ENCODE measurements at regions not wholly inside any gene's neighbourhood (a gene's known extent, or its start where the extent isn't known, plus 50 kb on each side); places are given as distances from the start of the nearest gene placed in this dataset.

DNA sequence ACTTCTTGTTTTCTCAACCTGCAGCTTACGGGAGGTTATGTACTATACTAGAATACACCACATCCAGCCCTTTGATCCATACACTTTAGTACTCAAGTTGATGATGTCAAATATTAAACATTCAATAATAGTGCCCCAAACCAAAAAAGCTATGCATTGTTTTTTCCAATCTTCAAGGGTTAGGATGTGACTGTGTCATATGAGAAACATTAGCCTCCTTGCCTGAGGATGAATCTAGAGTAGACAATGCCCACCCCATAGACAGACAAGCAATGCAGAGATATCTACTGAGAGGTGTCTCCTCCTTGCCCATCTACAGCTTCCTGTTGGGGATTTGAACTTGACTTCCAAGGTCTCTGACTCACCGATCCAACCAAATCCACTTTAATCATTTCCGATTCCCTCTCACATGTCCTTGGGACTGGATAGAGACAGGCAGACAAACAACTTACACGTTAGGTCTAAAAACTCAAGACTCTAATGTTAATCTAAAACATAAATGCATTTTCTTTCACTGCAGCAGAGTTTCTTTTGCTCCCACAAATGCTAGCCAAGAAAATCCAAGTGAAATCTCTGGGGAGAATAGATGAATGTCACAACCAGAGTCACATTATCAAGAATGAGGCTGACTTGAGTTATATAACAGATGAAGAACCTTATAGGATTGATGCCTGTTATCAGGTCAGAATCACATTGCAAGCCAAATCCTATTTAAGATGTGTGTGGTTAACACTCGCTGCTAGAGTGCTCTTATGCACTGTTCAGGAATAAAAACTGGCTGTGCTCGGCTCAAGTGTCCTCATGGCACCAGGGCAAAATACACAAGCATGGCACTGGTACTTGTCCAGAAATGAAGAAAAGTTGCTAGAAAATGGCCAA lies 75.5 kb upstream of the TNFAIP3 start:
- CTCF ChIA-PET (ENCODE audit: partially characterized antibody), result interaction anchor here (2.3 kb wide), 1 partner anchor 8 kb away, joined by 15 read pairs; no protein-coding TSS in a partner anchor
- Histone ChIP-seq H3K79me1 (ENCODE audit: low read depth, low read length) (no peaks in the 10 kb centered on the region), H4K8ac (ENCODE audit: extremely low read depth, insufficient read depth, low read length) (no peak overlapping the region), H4K5ac (ENCODE audit: insufficient read length, low read depth, low read length) (no peak overlapping the region), H3K9me3 (ENCODE audit: insufficient read depth in 2 of 2, low read depth in 1 of 2, low read length in 1 of 2) (no peaks in the 10 kb centered on the region), H3K56ac (replicated peaks; ENCODE audit: insufficient read length, low read depth, low read length) (no peak overlapping the region), H4K91ac (replicated peaks; ENCODE audit: insufficient read length, low read length) (no peak overlapping the region), H2AFZ (ENCODE audit: low read length) (no peak overlapping the region), H2BK120ac (replicated peaks; ENCODE audit: low read depth, low read length) (no peak overlapping the region), H3K23ac (ENCODE audit: insufficient read length) (no peak overlapping the region), H3K27ac (ENCODE audit: low read depth, low read length) (no peak overlapping the region), H3K4ac (replicated peaks; ENCODE audit: insufficient read length, low read depth, low read length) (no peak overlapping the region), H2BK15ac (ENCODE audit: low read length) (no peak overlapping the region), H3K4me1 (replicated peaks in 1 of 4; ENCODE audit: control insufficient read depth in 3 of 4, insufficient read depth in 4 of 4, low read length in 3 of 4) (no peaks in the 10 kb centered on the region), H3K14ac (ENCODE audit: insufficient read length) (no peak overlapping the region), H3K4me2 (ENCODE audit: insufficient read depth in 1 of 2, low read depth in 2 of 2, low read length in 2 of 2) (no peak overlapping the region), H2AK5ac (ENCODE audit: low read depth, low read length) (no peak overlapping the region), H3K27me3 (replicated peaks in 1 of 4; ENCODE audit: control insufficient read depth in 3 of 4, extremely low read depth in 1 of 4, insufficient read depth in 3 of 4, low read length in 3 of 4) (no peaks in the 10 kb centered on the region), H3K36me3 (ENCODE audit: control insufficient read depth in 2 of 4, insufficient read depth in 4 of 4, low read length in 3 of 4) (no peaks in the 10 kb centered on the region), H3K18ac (ENCODE audit: extremely low read depth, low read length) (no peak overlapping the region), H2BK20ac (ENCODE audit: low read length) (no peak overlapping the region), H3K4me3 (ENCODE audit: extremely low read depth in 1 of 4, insufficient read depth in 2 of 4, low read depth in 3 of 4, low read length in 4 of 4) (no peak overlapping the region), H2BK5ac (ENCODE audit: low read depth, low read length) (no peak overlapping the region), H4K20me1 (replicated peaks in 1 of 2; ENCODE audit: control insufficient read depth in 1 of 2, insufficient read depth in 2 of 2, low read length in 2 of 2) (no peaks in the 10 kb centered on the region), H2BK12ac (ENCODE audit: low read depth, low read length) (no peak overlapping the region), H3K9ac (replicated peaks in 1 of 4; ENCODE audit: extremely low read depth in 1 of 4, low read depth in 3 of 4, low read length in 3 of 4) (no peak overlapping the region), H3K23me2 (ENCODE audit: low read depth, low read length) (peaks cover 2% of the 10 kb centered on the region; the same call in 1 of the 2 replicates), H3K79me2 (ENCODE audit: control insufficient read depth in 1 of 2, insufficient read depth in 2 of 2, low read length in 2 of 2) (no peaks in the 10 kb centered on the region)
- WGBS, 2 experiments (ENCODE audit: extremely low coverage in 1 of 2, insufficient coverage in 1 of 2, insufficient read length in 1 of 2, insufficient replicate concordance in 2 of 2, low coverage in 1 of 2, low lambda C conversion rate in 2 of 2, missing lambda C conversion rate in 1 of 2), result 86% methylated on average over 6 of the region's 6 CpGs; no CpG with 5 or more reads in 1 of the 2 experiments
- DNase-seq (ENCODE audit: low read depth in 1 of 2, low spot score in 2 of 2) (no peak), FAIRE-seq (no peak)
- POLR2A ChIA-PET (ENCODE audit: partially characterized antibody), result no interaction called here
- TF ChIP-seq TBP (IDR thresholded peaks at IDR 0.05; ENCODE audit: low read depth, low read length) (no peak), HDAC2 (IDR thresholded peaks at IDR 0.05; ENCODE audit: borderline replicate concordance in 1 of 2, low read depth in 2 of 2, low read length in 2 of 2) (no peak), SIRT6 (IDR thresholded peaks at IDR 0.05; ENCODE audit: low read length) (no peak), ZNF274 (IDR thresholded peaks at IDR 0.05; ENCODE audit: borderline replicate concordance, extremely low read depth, low read length) (no peak), CBX5 (IDR thresholded peaks at IDR 0.05; ENCODE audit: low read depth, low read length) (no peak), EZH2 (IDR thresholded peaks at IDR 0.05; ENCODE audit: low read depth, low read length, severe bottlenecking) (no peak), SIX5 (IDR thresholded peaks at IDR 0.05; ENCODE audit: low read depth, low read length) (no peak), YY1 (IDR thresholded peaks at IDR 0.05; ENCODE audit: low read depth, low read length) (no peak), SP4 (IDR thresholded peaks at IDR 0.05; ENCODE audit: low read length) (no peak), BACH1 (IDR thresholded peaks at IDR 0.05; ENCODE audit: low read length) (no peak), CBX8 (IDR thresholded peaks at IDR 0.05; ENCODE audit: borderline replicate concordance, low read depth, low read length) (no peak), JUND (IDR thresholded peaks at IDR 0.05; ENCODE audit: low read length) (no peak)
- TF ChIP-seq, protein P1, sequence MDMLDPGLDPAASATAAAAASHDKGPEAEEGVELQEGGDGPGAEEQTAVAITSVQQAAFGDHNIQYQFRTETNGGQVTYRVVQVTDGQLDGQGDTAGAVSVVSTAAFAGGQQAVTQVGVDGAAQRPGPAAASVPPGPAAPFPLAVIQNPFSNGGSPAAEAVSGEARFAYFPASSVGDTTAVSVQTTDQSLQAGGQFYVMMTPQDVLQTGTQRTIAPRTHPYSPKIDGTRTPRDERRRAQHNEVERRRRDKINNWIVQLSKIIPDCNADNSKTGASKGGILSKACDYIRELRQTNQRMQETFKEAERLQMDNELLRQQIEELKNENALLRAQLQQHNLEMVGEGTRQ (IDR thresholded peaks at IDR 0.05; ENCODE audit: low read length), result no peak

Data from H1 (cell line).